Body of pancreas (tissue), 4 donors: ENCODE measurements at regions not wholly inside any gene's neighbourhood (a gene's known extent, or its start where the extent isn't known, plus 50 kb on each side); places are given as distances from the start of the nearest gene placed in this dataset.

Source experiments
- ATAC-seq: fragments of 150-250 bp; one replicate; pipeline ENCODE4 v1.9.1; 2016
- DNase-seq, 4 donors: peaks; one replicate each; pipeline ENCODE4 v3.0.0-alpha.2; 2019
- H3K27ac ChIP-seq, 4 donors: fragments of 200-600 bp; sonication (generic); 1 replicate in 3 of 4; 2 replicates in 1 of 4; pipeline versions ENCODE4 v1.5.1 to v1.6.1; 2016 to 2019; ENCODE audit warnings: mild to moderate bottlenecking in 1 of 4, mixed read lengths in 1 of 4, moderate library complexity in 1 of 4
- H3K27me3 ChIP-seq, 2 donors: fragments of 200-600 bp; sonication (generic); one replicate each; pipeline ENCODE4 v1.6.0; 2016; ENCODE audit warnings: mild to moderate bottlenecking in 1 of 2
- H3K36me3 ChIP-seq, 2 donors: fragments of 200-600 bp; sonication (generic); replicated peaks in 1 of 2; 2 replicates each; pipeline ENCODE4 v1.5.1; 2016; ENCODE audit warnings: low read depth in 2 of 2; ENCODE audit not compliant: insufficient read depth in 1 of 2
- H3K4me1 ChIP-seq: fragments of 200-600 bp; sonication (generic); one replicate; pipeline ENCODE4 v1.6.0; 2016
- H3K4me3 ChIP-seq, 2 donors: fragments of 200-600 bp; sonication (generic); 1 replicate in 1 of 2; 2 replicates in 1 of 2; pipeline ENCODE4 v1.5.1; 2016 to 2019
- H3K9me3 ChIP-seq, 3 donors: fragments of 200-600 bp; sonication (generic); 1 replicate in 2 of 3; 2 replicates in 1 of 3; pipeline ENCODE4 v1.5.1; 2016
- CTCF ChIP-seq, 7 experiments: fragments of 450-650 bp in 4 of 7; fragments of 200-600 bp in 3 of 7; sonication (generic) in 3 of 7; IDR thresholded peaks; one replicate each; pipeline ENCODE4 v1.5.1; 2016 to 2019; ENCODE audit warnings: antibody characterized with exemption in 7 of 7
- POLR2A ChIP-seq, 3 donors: fragments of 450-650 bp; IDR thresholded peaks; one replicate each; pipeline ENCODE4 v1.6.1; 2016; ENCODE audit warnings: antibody characterized with exemption in 3 of 3, mild to moderate bottlenecking in 2 of 3
- WGBS, 2 donors: methylation state at CpG; one replicate each; pipeline ENCODE4 v1.1.5; 2017; 5-methylcytosine and 5-hydroxymethylcytosine counted together
- intact Hi-C: fragments of 100-400 bp; cut with DNase I; formaldehyde crosslinking; loops from one replicate; pipeline ENCODE4 v1.15.1; 2023

GRCh38 chr2:41922177-41922576 lies 125.6 kb upstream of the PKDCC start:
- Histone ChIP-seq H3K4me1 (peaks cover 15% of the 10 kb centered on the region), H3K27me3 (no peaks in the 10 kb centered on the region), H3K9me3 (no peaks in the 10 kb centered on the region), H3K4me3 (no peak overlapping the region), H3K27ac (no peak overlapping the region), H3K36me3 (no peaks in the 10 kb centered on the region)
- no peak for ATAC-seq
- no peak for TF ChIP-seq POLR2A (IDR thresholded peaks at IDR 0.05)
- no peak for TF ChIP-seq CTCF (IDR thresholded peaks at IDR 0.05)
- WGBS, 2 donors: 52 to 75% methylated on average over 5 of the region's 5 CpGs
- intact Hi-C loops: no loop called here
- no peak for DNase-seq

GRCh38 chr2:41923156-41923786 lies 124.5 kb upstream of the PKDCC start:
- no peaks in the 10 kb centered on the region for H3K27me3 ChIP-seq

GRCh38 chr2:41924024-41924423 lies 123.8 kb upstream of the PKDCC start:
- intact Hi-C loops: no loop called here
- Histone ChIP-seq H3K9me3 (no peaks in the 10 kb centered on the region), H3K27me3 (no peaks in the 10 kb centered on the region), H3K36me3 (no peaks in the 10 kb centered on the region), H3K27ac (peak overlapping the region in 1 of 4 donors; percentile 5), H3K4me3 (no peak overlapping the region), H3K4me1 (peaks cover 23% of the 10 kb centered on the region)
- TF ChIP-seq POLR2A (IDR thresholded peaks at IDR 0.05) (no peak), CTCF (IDR thresholded peaks at IDR 0.05) (no peak)
- no peak for ATAC-seq
- DNase-seq: no peak
- 69 to 76% methylated on average over 5 of the region's 5 CpGs for WGBS, 2 donors

More at GRCh38 chr2:41923156-41923786, 124.5 kb upstream of the PKDCC start:
- WGBS, 2 donors: 64 to 79% methylated on average over 9 of the region's 9 CpGs
- no peak for TF ChIP-seq CTCF (IDR thresholded peaks at IDR 0.05)
- no peaks in the 10 kb centered on the region for H3K9me3 ChIP-seq
- ATAC-seq (no peak), DNase-seq (no peak)
- H3K36me3 ChIP-seq: no peaks in the 10 kb centered on the region
- no peak overlapping the region for H3K4me3 ChIP-seq
- intact Hi-C loops: no loop called here
- H3K4me1 ChIP-seq: peaks cover 23% of the 10 kb centered on the region
- H3K27ac ChIP-seq: no peak overlapping the region

GRCh38 chr2:41924709-41925408 lies 123.0 kb upstream of the PKDCC start:
- WGBS, 2 donors: 63 to 67% methylated on average over 4 of the region's 4 CpGs
- H3K27ac ChIP-seq: peak overlapping the region in 1 of 4 donors; percentile 5
- H3K36me3 ChIP-seq: no peaks in the 10 kb centered on the region
- H3K27me3 ChIP-seq: no peaks in the 10 kb centered on the region
- ATAC-seq (peak; percentile 30), DNase-seq (peak in 3 of 4 donors; percentile 33 to 53 (median 40))
- intact Hi-C loops: no loop called here
- no peaks in the 10 kb centered on the region for H3K9me3 ChIP-seq
- H3K4me3 ChIP-seq: no peak overlapping the region
- peaks cover 23% of the 10 kb centered on the region for H3K4me1 ChIP-seq
- no peak for TF ChIP-seq CTCF (IDR thresholded peaks at IDR 0.05)
- TF ChIP-seq POLR2A (IDR thresholded peaks at IDR 0.05): no peak

- peaks cover 23% of the 10 kb centered on the region for H3K4me1 ChIP-seq
- no peaks in the 10 kb centered on the region for H3K9me3 ChIP-seq
- WGBS, 2 donors: 72 to 87% methylated on average over 2 of the region's 2 CpGs
- H3K27ac ChIP-seq: no peak overlapping the region
- no peaks in the 10 kb centered on the region for H3K36me3 ChIP-seq
- ATAC-seq (no peak), DNase-seq (no peak)
- no peak overlapping the region for H3K4me3 ChIP-seq
- TF ChIP-seq POLR2A (IDR thresholded peaks at IDR 0.05): no peak
- TF ChIP-seq CTCF (IDR thresholded peaks at IDR 0.05): no peak
- intact Hi-C loops: no loop called here
- no peaks in the 10 kb centered on the region for H3K27me3 ChIP-seq
These were observed 122.1 kb upstream of the PKDCC start for GRCh38 chr2:41925712-41926111.
